ENCODE measurements at regions not wholly inside any gene's neighbourhood (a gene's known extent, or its start where the extent isn't known, plus 50 kb on each side); places are given as distances from the start of the nearest gene placed in this dataset.
"Not testable (repeated sequence)": the region's sequence is repeated elsewhere in the genome, so short reads cannot be mapped to it uniquely, and the experiment has no call there.

GRCh38 chr4:43402393-43402792 is 509.9 kb downstream of the GRXCR1 start:
- ChIA-PET CTCF (no interaction called here), POLR2A (no interaction called here)

- POLR2A ChIA-PET = no interaction called here
- CTCF ChIA-PET = no interaction called here
Observed at GRCh38 chr4:43410636-43411035, 518.1 kb downstream of the GRXCR1 start.

GRCh38 chr4:43411226-43411625 is 518.7 kb downstream of the GRXCR1 start:
- ChIA-PET CTCF (no interaction called here), POLR2A (no interaction called here)

GRCh38 chr4:43423276-43423675 is 530.8 kb downstream of the GRXCR1 start:
- POLR2A ChIA-PET = no interaction called here
- CTCF ChIA-PET = no interaction called here

GRCh38 chr4:43425206-43425605 is 532.7 kb downstream of the GRXCR1 start:
- ChIA-PET POLR2A (no interaction called here), CTCF (no interaction called here)

- ChIA-PET CTCF (no interaction called here), POLR2A (no interaction called here)
Observed at GRCh38 chr4:43435291-43435690, 542.8 kb downstream of the GRXCR1 start.

GRCh38 chr4:43452948-43453347 is 560.4 kb downstream of the GRXCR1 start:
- POLR2A ChIA-PET = no interaction called here
- CTCF ChIA-PET = no interaction called here

GRCh38 chr4:43456383-43456782 is 563.9 kb downstream of the GRXCR1 start:
- ChIA-PET CTCF (no interaction called here), POLR2A (no interaction called here)

- POLR2A ChIA-PET = no interaction called here
- CTCF ChIA-PET = no interaction called here
Observed at GRCh38 chr4:43457866-43458265, 565.4 kb downstream of the GRXCR1 start.

GRCh38 chr4:43458293-43458692 is 565.8 kb downstream of the GRXCR1 start:
- ChIA-PET POLR2A (no interaction called here), CTCF (no interaction called here)

GRCh38 chr4:43471950-43472349 is 579.4 kb downstream of the GRXCR1 start:
- ChIA-PET POLR2A (no interaction called here), CTCF (no interaction called here)

- CTCF ChIA-PET = no interaction called here
- POLR2A ChIA-PET = no interaction called here
Observed at GRCh38 chr4:43481526-43481925, 589.0 kb downstream of the GRXCR1 start.

- CTCF ChIA-PET = no interaction called here
Observed at GRCh38 chr4:43485196-43485595, 592.7 kb downstream of the GRXCR1 start.

GRCh38 chr4:43496188-43496587 is 603.7 kb downstream of the GRXCR1 start:
- ChIA-PET CTCF (no interaction called here), POLR2A (no interaction called here)

More at GRCh38 chr4:43485196-43485595, 592.7 kb downstream of the GRXCR1 start:
- POLR2A ChIA-PET = no interaction called here

- CTCF ChIA-PET = no interaction called here
- POLR2A ChIA-PET = no interaction called here
Observed at GRCh38 chr4:43496602-43497001, 604.1 kb downstream of the GRXCR1 start.

- POLR2A ChIA-PET, CTCF ChIA-PET: not testable (repeated sequence)
Observed at GRCh38 chr4:43505823-43506222, 613.3 kb downstream of the GRXCR1 start.

GRCh38 chr4:43512253-43512652 is 619.7 kb downstream of the GRXCR1 start:
- CTCF ChIA-PET = no interaction called here
- POLR2A ChIA-PET = no interaction called here

GRCh38 chr4:43525646-43526045 is 633.1 kb downstream of the GRXCR1 start:
- CTCF ChIA-PET = no interaction called here
- POLR2A ChIA-PET = no interaction called here

GRCh38 chr4:43547561-43547960 is 655.0 kb downstream of the GRXCR1 start:
- ChIA-PET CTCF (no interaction called here), POLR2A (no interaction called here)

GRCh38 chr4:43550981-43551627 is 658.6 kb downstream of the GRXCR1 start:
- POLR2A ChIA-PET = no interaction called here
- CTCF ChIA-PET = no interaction called here

- ChIA-PET POLR2A (no interaction called here), CTCF (no interaction called here)
Observed at GRCh38 chr4:43556262-43556661, 663.7 kb downstream of the GRXCR1 start.

- POLR2A ChIA-PET = no interaction called here
Observed at GRCh38 chr4:43560047-43560446, 667.5 kb downstream of the GRXCR1 start.

GRCh38 chr4:43564107-43564506 is 671.6 kb downstream of the GRXCR1 start:
- POLR2A ChIA-PET = no interaction called here

More at GRCh38 chr4:43560047-43560446, 667.5 kb downstream of the GRXCR1 start:
- CTCF ChIA-PET = no interaction called here

More at GRCh38 chr4:43564107-43564506, 671.6 kb downstream of the GRXCR1 start:
- CTCF ChIA-PET = no interaction called here
